ENCODE measurements at regions not wholly inside any gene's neighbourhood (a gene's known extent, or its start where the extent isn't known, plus 50 kb on each side); places are given as distances from the start of the nearest gene placed in this dataset.

DNA sequence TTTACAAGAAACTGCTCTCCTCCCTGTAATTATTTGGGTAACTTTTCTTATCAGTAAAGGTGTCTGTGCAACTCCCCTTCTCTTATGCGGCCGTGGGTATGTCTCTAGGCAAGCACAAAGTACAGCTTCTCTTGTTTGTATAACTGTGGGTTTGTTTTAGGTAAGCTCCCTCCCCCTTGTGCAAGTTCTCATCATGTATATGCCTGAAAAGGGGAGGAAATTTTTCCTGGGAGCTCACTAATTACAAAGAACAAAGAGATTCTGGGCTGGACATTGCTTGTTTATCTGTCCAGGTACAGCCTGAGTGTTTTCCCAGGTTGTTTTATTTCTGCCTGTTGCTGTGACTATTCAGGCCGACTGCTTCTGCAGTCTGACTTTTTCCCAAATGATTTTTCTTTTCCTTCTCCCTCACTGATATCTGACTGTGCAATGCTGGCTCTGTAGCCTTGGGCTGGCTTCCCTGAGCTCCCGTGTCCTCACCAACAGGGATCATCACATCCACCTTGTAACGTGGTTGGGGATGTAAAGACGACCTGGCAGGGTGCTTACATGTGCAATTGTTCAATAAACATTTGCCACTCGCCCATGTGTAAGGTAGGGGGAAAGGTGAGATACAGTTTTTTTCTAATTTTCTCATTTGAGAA is 916.5 kb downstream of the AACS start:
- Histone ChIP-seq H3K36me3 (ENCODE audit: low read depth) (no peaks in the 10 kb centered on the region), H3K4me3 (ENCODE audit: severe bottlenecking) (no peak overlapping the region), H3K27ac (ENCODE audit: poor library complexity, severe bottlenecking) (peak overlapping the region; percentile 84), H3K4me1 (ENCODE audit: insufficient read depth, poor library complexity, severe bottlenecking) (no peaks in the 10 kb centered on the region), H3K27me3 (ENCODE audit: insufficient read depth, poor library complexity, severe bottlenecking) (no peaks in the 10 kb centered on the region), H3K9me3 (ENCODE audit: severe bottlenecking) (no peaks in the 10 kb centered on the region)
- DNase-seq (ENCODE audit: low spot score) (no peak), ATAC-seq (ENCODE audit: low read depth) (no peak)
- TF ChIP-seq, protein P1, sequence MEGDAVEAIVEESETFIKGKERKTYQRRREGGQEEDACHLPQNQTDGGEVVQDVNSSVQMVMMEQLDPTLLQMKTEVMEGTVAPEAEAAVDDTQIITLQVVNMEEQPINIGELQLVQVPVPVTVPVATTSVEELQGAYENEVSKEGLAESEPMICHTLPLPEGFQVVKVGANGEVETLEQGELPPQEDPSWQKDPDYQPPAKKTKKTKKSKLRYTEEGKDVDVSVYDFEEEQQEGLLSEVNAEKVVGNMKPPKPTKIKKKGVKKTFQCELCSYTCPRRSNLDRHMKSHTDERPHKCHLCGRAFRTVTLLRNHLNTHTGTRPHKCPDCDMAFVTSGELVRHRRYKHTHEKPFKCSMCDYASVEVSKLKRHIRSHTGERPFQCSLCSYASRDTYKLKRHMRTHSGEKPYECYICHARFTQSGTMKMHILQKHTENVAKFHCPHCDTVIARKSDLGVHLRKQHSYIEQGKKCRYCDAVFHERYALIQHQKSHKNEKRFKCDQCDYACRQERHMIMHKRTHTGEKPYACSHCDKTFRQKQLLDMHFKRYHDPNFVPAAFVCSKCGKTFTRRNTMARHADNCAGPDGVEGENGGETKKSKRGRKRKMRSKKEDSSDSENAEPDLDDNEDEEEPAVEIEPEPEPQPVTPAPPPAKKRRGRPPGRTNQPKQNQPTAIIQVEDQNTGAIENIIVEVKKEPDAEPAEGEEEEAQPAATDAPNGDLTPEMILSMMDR (IDR thresholded peaks at IDR 0.05; ENCODE audit: poor library complexity, severe bottlenecking): no peak

DNA sequence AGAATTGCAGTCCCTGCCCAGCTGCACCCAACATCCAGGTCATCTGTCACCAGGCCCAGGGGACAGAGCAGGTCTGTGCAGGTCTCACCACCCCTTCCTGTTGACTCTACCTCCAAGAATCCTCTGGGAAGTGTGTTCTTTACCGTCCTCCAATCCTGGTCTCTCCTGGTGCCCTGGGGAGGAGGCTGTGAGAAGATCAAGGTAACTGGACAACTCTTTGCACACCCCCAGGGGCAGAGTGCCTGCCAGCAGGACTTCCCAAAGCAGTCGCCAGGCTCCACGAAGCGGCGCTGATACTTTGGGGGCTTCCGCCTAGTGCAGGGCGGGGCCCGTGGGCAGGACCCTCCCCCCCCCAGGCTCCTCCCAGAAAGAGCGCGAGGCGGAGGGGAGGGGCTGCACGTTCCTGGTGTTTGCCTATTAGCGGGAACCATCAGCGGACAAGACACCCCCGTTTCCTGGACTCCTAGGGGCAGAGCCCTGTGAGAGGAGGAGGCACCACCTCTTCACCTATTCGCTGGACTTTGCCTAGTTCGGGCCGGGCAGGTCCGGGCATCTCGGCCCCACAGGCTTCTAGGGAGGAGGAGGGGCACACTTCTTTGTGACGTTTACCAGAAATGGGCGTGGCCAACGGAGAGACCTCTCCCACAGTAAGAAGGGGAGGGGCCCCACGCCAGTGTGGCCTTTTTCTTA is 918.0 kb downstream of the AACS start:
- Histone ChIP-seq H3K4me1 (ENCODE audit: insufficient read depth, poor library complexity, severe bottlenecking) (peaks cover 2% of the 10 kb centered on the region), H3K27ac (ENCODE audit: poor library complexity, severe bottlenecking) (peak overlapping the region; percentile 84), H3K9me3 (ENCODE audit: severe bottlenecking) (no peaks in the 10 kb centered on the region), H3K27me3 (ENCODE audit: insufficient read depth, poor library complexity, severe bottlenecking) (no peaks in the 10 kb centered on the region), H3K4me3 (ENCODE audit: severe bottlenecking) (peak overlapping the region; percentile 51), H3K36me3 (ENCODE audit: low read depth) (no peaks in the 10 kb centered on the region)
- ATAC-seq (ENCODE audit: low read depth) (peak; percentile 94), DNase-seq (ENCODE audit: low spot score) (peak; percentile 93)
- TF ChIP-seq, protein P1 (IDR thresholded peaks at IDR 0.05; ENCODE audit: poor library complexity, severe bottlenecking): no peak

DNA sequence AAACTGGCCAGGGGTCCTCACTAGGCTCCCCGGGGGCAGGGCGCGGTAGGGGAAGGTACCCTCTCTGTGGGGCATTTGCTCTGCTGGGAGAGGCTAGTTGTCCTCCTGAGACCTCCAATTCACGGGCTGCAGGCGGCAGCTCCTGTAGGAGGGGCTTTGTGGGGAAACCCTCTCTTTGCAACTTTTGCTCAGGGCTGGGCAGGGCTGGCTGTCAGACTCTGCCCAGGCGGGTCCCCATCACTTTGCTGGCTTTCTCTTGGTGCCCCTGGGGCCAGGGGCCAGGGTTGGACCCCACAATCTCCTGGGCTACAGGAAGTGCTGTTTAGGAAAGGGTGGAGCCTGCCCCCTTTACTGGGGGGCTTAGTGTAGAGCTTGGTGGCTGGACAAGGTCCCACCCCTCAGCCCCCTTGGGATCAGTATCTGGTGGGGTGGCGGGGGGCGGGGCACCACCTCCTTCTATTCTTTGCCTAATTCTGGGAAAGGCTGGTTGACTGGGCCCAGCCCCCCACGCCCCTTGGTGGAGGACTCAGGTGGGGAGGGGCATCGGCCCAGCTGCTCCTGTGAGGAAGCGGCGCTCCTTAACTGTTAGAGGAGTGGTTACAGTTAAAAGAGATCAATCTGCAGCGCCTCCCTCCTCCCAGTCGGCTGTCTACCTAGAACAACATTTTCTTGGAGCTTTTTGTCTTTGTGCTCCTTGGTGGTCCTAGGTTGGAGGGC is 918.7 kb downstream of the AACS start:
- peak overlapping the region; percentile 84 for H3K27ac ChIP-seq (ENCODE audit: poor library complexity, severe bottlenecking)
- peak; percentile 67 for DNase-seq (ENCODE audit: low spot score)
- H3K4me3 ChIP-seq (ENCODE audit: severe bottlenecking): peak overlapping the region; percentile 51
- TF ChIP-seq, protein P1 (IDR thresholded peaks at IDR 0.05; ENCODE audit: poor library complexity, severe bottlenecking): peak; percentile 18
- H3K36me3 ChIP-seq (ENCODE audit: low read depth): no peaks in the 10 kb centered on the region
- peak; percentile 60 for ATAC-seq (ENCODE audit: low read depth)
- H3K9me3 ChIP-seq (ENCODE audit: severe bottlenecking): no peaks in the 10 kb centered on the region
- H3K4me1 ChIP-seq (ENCODE audit: insufficient read depth, poor library complexity, severe bottlenecking): peaks cover 9% of the 10 kb centered on the region
- H3K27me3 ChIP-seq (ENCODE audit: insufficient read depth, poor library complexity, severe bottlenecking): no peaks in the 10 kb centered on the region

DNA sequence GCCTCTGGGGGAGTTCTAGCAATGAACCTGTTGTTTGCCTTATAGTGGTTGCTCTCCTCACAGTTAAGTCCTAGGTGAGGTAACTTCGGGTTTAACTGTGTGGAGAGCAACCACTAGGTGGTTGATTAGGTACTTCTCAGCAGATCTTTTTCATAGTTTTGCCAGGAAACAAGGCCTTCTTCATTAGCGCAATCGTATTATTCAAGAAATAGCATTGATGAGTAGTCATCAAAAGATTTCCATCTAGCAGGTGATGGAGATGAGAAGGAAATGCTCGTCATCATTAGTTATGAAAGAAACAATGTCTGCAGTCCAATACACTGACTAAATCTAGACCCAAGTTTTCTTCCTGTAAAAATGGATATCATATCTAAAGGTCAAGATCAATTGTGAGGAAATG is 923.3 kb downstream of the AACS start:
- Histone ChIP-seq H3K4me3 (ENCODE audit: severe bottlenecking) (no peak overlapping the region), H3K36me3 (ENCODE audit: low read depth) (no peaks in the 10 kb centered on the region), H3K27ac (ENCODE audit: poor library complexity, severe bottlenecking) (peak overlapping the region; percentile 93), H3K9me3 (ENCODE audit: severe bottlenecking) (no peaks in the 10 kb centered on the region), H3K4me1 (ENCODE audit: insufficient read depth, poor library complexity, severe bottlenecking) (peaks cover 24% of the 10 kb centered on the region), H3K27me3 (ENCODE audit: insufficient read depth, poor library complexity, severe bottlenecking) (no peaks in the 10 kb centered on the region)
- TF ChIP-seq, protein P1 (IDR thresholded peaks at IDR 0.05; ENCODE audit: poor library complexity, severe bottlenecking): peak; percentile 28
- peak; percentile 58 for ATAC-seq (ENCODE audit: low read depth)
- no peak for DNase-seq (ENCODE audit: low spot score)
